GM21360 (cell line): ENCODE measurements at regions not wholly inside any gene's neighbourhood (a gene's known extent, or its start where the extent isn't known, plus 50 kb on each side); places are given as distances from the start of the nearest gene placed in this dataset.
"Not testable (repeated sequence)": the region's sequence is repeated elsewhere in the genome, so short reads cannot be mapped to it uniquely, and the experiment has no call there.

Experiments
- ATAC-seq: cut with Tn5 transposase; IDR thresholded peaks from one replicate; pipeline ENCODE4 v1.9.1; 2021; ENCODE audit warnings: mild to moderate bottlenecking, moderate library complexity; ENCODE audit not compliant: unreplicated experiment

DNA sequence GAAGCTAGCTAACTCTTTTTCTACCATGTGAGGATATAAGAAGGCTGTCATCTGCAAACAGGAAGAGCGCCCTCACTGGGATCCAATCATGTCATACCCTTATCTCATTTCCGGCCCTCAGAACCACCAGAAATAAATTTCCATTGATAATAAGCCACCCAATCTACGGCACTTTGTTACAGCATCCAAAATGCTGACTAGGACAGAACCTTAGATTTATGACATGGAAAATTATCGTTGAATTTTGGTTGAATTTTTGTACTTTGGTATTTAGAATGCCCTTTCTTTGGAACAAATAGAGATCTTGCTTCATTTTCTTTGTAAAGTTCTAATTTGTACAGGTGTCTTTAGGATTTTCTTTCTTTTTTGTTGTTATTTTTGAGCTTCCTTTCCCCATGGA is 53.3 kb upstream of the CYLC2 start:
- no peak for ATAC-seq

DNA sequence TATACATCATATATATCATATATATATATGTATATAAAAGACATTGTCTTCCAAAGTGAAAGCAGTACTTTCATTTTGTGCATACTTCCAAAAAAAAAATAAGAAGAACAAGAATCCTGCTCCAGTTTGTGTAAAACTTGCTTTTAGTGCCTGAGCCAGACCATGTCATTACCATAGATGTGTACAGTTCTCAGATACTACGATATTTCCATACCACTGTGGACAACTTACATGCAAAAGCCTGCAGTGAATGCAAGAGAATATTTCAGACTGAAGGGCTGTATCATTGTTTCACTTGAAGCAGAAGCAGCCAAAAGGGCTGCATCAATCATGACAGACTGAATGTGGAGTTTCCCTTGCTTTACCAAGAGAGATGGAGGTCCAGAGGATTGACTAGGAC is 72.6 kb upstream of the CYLC2 start:
- no peak for ATAC-seq

DNA sequence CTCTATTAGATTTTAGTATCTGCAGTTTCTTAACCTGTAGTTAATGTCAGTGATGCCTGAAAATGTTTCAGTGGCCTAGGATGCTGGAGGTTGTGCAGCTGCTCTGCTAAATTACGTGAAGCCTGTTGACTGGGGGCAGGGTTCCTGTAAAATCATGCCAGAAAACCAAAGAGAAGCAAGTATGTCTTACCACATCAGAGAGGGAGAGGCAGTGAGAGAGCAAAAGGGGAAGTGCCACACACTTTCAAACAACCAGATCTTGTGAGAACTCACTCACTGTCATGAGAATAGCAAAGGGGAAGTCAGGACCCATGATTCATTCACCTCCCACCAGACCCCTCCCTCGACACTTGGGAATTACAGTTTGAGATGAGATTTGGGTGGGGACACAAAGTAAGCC is 83.9 kb upstream of the CYLC2 start:
- ATAC-seq = no peak

DNA sequence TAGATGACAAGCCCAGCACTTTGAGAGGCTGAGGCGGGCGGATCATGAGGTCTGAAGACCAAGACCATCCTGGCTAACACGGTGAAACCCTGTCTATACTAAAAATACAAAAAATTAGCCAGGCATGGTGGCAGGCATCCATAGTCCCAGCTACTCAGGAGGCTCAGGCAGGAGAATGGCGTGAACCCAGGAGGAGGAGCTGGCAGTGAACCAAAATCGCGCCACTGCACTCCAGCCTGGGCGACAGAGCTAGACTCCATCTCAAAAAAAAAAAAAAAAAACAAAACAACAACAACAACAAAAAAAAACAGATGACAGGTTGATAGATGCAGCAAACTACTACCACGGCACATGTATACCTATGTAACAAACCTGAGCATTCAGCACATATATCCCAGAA is 89.3 kb upstream of the CYLC2 start:
- ATAC-seq = not testable (repeated sequence)

DNA sequence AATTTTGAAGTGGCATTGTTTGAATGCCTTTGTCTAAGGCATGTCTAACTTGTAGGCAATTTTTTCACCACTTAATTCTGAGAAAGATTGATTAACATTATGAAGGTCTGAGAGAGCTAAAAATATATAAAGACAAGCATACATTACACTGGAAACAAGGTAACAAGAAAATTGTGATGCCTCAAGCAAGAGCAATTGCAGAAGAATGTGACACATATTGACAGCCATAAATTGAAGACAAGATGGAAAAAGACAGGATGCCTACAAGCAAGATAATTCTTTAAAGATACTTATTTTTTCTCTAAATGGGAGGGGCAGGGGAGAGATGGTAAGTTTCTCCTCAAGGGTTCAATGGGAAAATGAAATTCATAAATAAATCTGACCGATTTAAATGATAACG is 103.1 kb upstream of the CYLC2 start:
- ATAC-seq = no peak

DNA sequence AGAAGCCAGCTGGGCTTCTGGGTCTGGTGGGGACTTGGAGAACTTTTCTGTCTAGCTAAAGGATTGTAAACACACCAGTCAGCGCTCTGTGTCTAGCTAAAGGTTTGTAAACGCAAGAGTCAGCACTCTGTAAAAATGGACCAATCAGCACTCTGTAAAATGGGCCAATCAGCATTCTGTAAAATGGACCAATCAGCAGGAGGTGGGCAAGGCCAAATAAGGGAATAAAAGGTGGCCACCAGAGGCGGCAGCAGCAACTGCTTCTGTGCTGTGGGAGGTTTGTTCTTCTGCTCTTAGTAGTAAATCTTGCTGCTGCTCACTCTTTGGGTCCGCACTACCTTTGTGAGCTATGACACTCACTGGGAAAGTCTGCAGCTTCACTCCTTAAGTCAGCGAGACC is 106.4 kb upstream of the CYLC2 start:
- not testable (repeated sequence) for ATAC-seq

DNA sequence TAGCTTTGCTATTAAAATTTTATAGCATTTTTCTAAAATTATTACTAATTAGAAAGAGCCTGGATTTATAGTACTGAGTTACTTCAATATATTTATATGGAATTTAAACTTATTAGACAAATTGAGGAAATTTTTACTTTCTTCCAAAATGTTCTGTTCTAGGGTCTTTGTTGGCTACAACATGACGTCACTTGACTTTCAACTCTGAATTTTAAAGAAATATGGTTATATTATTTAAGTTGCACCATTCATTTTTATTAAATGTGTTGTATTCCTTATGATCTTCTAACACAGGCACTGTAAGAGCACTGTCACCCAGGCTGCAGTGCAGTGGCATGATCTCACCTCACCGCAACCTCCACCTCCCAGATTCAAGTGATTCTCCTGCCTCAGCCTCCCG is 119.4 kb upstream of the CYLC2 start:
- ATAC-seq = no peak

GRCh38 chr9:102867488-102867887 is 127.6 kb upstream of the CYLC2 start:
- ATAC-seq = no peak

GRCh38 chr9:102862478-102862877 is 132.7 kb upstream of the CYLC2 start:
- ATAC-seq = no peak

- no peak for ATAC-seq
Measured at GRCh38 chr9:102855641-102856040, 139.5 kb upstream of the CYLC2 start.

DNA sequence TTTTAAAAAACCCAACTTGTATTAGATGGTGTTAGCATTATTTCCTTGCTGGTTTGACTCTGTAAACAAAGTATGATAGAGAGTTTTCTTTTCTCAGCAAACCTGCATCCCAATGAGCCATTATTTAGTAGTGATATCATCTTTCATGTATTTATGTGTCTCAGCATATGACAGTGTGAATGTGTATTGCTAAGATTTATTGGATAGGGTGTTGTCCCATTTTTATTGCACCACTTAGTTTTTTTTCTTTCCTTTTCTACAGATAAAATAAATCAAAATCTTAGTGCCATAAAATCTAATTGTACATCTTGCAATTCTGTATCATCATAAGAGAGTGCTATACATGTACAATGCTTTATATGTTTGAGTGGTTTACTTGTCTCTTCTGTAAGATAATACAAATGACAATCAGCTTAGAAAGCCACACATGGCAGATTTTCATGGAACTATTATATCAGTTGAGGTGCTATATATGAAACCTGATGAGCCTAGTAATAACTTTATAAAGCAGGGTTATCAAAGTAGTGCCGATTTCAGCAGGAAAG is 149.2 kb upstream of the CYLC2 start:
- no peak for ATAC-seq

GRCh38 chr9:102844716-102845115 is 150.4 kb upstream of the CYLC2 start:
- no peak for ATAC-seq

DNA sequence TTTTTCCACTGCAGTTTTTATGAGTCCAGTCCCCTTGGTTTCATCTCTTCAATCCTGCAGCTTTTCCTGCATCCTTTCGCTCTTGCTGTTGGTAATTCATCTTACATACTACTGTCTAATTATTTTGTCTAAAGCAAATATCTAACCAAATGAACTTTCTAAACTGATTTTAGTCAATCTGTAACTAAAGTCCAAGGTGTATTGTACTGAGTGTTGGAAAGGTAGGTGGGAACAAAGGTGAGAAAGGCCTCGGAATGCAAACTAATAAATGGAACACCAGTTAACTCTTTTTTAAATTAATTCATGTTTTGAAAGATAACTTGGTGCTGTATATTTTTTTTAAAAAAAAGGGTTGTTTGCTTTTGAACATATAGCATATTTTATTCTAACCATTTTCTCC is 152.7 kb upstream of the CYLC2 start:
- ATAC-seq = no peak

DNA sequence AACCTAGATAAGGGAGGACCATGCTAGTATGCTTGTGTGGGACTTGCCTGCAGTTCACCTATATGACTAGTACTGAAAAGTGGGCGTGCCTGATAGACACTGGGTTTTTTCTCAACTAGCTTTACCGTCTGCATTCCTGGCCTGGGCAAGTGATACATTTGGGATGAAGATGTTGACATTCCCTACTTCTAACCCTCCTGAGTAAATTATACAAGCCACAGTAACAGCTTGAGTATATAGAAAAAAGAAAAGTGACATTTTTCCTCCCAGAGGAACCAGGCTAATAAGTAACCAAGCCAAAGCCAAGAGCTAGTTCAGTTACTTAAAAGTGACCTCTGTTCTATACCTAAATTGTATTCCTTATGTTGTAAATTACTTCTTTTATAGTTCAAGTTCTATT is 153.8 kb upstream of the CYLC2 start:
- ATAC-seq = no peak

DNA sequence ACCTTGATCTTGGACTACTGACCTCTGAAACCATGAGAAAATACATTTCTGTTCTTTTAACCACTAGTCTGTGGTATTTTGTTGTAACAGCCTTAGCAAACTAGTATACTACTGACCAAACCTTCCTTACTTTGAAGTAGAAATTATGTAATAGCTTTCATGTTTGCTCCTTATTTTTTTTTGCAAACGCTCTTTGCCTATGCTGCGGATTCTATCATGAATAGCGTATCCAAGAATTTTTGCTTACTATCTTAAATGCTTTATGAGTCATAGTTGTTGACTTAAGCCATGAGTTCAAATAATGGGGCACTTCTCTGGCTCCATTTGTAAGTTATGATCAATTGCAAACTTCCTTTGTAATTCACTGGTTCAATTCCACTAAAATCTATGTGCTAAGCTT is 154.8 kb upstream of the CYLC2 start:
- ATAC-seq = no peak

- ATAC-seq = no peak
Measured at GRCh38 chr9:102832814-102833213, 162.3 kb upstream of the CYLC2 start.

DNA sequence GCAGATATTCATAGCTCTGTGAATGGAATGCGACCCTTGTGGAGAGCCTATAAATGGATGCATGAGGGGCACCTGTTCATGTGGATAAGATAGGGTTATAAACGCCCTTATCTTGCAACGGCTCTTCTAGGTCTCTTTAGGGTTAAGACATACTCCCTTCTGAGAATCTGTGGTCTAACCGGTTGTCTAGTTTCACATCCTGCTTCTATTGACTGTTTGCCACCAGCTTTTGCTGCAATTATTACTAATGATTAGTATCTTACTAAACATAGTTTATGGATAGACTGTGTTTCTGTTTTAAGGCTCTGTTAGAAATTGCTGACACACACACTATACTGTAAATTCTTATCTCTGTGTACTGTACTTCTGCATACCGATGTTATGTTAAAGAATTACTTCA is 198.9 kb upstream of the CYLC2 start:
- no peak for ATAC-seq

- ATAC-seq = no peak
Measured at GRCh38 chr9:102795532-102795931, 199.6 kb upstream of the CYLC2 start.

GRCh38 chr9:102779356-102779755 is 215.8 kb upstream of the CYLC2 start:
- ATAC-seq = no peak

DNA sequence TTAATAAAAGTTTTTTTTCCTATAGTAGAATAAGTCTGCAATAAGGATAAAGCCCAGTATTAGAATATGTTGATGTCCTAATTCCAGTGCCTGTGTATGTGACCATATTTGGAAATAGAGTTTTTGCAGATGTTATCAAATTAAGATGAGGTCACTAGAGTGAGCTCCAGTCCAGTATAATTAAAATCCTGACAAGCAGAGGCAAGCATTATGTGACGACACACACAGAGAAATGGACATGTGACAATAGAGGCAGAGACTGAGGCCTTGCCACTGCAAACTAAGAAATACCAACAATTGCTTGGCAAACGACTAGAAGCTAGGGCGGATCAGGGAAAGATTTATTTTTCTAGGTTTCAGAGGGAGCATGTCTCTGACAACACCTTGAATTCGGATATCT is 216.4 kb upstream of the CYLC2 start:
- no peak for ATAC-seq

GRCh38 chr9:102770704-102771103 is 224.4 kb upstream of the CYLC2 start:
- no peak for ATAC-seq

GRCh38 chr9:102769307-102769706 is 225.8 kb upstream of the CYLC2 start:
- ATAC-seq = no peak

DNA sequence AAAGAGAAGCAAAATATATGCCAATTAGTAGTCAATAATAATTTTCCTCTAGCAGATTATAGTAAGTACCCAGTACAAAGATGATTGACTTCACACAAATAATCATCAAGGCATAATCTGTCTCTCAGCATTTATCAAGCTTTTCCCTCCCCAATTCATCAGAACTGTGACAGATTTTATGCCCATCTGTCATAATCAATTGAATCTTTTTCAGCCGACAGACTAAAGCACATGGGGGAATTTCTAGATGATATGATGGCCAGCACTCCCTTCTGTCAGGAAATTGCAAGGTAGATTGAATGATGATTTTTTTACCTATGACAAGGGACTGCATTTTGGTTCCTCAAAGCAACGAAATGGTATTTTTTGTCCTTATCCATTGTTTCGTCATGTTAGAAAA is 227.1 kb upstream of the CYLC2 start:
- ATAC-seq = no peak

DNA sequence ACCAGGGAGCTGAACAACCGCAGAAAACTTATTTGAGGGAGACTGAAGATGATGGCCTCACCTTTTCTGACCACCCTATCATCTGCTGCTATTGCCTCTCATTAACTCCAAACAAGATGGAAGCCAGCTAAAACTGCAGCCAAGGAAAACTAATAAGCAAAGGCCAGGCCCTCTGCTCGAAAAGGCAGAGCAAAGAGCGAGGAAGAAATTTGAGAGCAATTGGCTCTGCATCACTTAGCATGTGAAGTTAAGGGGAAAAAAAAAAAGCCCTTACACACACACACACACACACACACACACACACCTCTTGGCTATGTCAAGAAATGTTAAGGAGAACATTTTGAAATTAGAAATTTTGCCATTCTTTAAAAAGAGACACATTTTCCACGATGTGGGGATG is 228.1 kb upstream of the CYLC2 start:
- no peak for ATAC-seq
